COLO668 (cell line): ENCODE measurements at regions not wholly inside any gene's neighbourhood (a gene's known extent, or its start where the extent isn't known, plus 50 kb on each side); places are given as distances from the start of the nearest gene placed in this dataset.

Experiments used
- DNase-seq: peaks from one replicate; lab custom pipeline; 2025; ENCODE audit not compliant: unreplicated experiment; lab: John Stamatoyannopoulos, UW

- DNase-seq = no peak
These were observed 354.6 kb downstream of the ZSWIM6 start for GRCh38 chr5:61686491-61687257.

DNA sequence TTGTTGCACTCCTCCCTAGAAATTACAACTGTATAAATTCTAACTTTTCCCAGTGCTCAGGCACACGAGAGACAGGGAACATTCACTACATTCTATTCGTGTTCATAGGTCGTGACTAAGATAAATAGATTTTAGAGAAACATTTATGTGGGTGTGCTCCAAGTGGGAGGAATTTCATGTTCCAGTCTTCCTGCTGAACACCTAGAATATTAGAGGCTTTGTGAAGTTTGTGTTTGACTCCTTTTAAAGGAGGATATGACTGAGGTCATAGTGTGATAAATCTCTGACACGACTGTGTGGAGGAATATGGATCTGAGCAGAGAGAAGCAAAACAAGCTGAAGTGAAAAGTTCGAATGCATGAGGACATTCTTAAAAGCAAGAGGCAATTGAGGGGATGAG is 355.3 kb downstream of the ZSWIM6 start:
- no peak for DNase-seq

DNA sequence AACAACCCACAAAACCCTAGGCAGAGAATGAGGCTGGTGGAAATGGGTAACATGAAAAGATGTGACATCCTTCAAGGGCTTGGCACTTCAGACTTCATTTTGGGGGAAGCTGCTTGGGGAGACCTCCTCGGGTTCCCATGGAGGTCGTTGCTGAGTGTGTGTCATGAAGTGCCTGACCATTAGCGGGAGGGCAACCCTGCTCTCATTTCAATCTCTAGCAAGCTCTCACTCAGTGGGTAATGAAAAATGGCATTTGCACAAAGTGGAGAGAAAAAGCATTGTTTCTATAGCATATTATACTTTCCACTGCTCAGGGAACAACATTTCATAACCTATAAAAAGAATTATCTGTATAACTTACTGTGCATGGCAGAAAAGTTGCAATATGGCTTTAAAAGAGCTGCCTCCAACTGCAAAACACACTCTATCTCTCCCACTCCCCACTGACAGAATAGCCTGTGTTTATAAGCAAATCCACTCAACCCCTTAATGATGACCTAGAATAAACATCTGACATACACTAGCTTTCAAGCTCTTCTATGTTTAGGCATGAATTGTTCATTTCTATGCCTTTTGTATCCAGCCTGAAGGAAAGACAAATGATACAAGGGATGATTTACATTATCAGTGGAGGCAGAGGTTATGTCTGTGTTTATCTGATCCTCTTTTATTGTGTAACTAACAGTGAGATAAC is 357.2 kb downstream of the ZSWIM6 start:
- no peak for DNase-seq

DNA sequence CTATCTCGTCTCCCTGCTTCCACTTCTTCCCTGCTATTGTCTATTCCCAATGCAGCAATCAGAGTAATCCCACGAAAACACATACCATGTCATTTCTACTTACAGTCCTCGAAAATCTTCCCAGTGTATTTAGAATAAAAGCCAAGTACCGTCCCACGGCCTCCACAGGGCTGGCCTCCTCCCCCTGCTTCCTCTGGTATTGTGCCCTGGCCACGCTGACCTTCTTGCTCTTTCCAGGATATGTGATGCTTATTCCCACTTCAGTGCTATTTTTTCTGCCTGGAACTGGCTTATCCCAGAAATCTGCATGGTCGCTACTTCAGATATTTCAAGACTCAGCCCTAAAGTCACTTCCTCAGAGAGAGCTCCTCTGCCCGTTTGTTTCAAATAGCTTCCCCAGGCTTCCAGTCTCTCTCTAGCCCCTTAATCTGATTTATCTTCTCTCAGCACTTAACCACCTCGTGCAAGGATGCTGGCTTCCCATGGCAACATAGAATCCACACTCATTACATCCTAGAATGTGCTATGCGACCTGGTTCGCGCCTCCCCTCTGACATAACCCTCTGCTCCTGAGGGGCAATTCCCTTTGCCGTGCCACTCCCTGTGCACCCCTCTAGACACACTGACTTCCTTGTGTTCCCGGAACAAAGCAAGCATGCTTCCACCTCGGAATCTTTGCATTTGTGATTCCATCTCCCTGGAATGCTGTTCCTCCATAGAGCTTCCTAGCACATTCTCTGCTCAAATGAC is 365.9 kb downstream of the ZSWIM6 start:
- no peak for DNase-seq

GRCh38 chr5:61701877-61702602 is 370.0 kb downstream of the ZSWIM6 start:
- DNase-seq = no peak

DNA sequence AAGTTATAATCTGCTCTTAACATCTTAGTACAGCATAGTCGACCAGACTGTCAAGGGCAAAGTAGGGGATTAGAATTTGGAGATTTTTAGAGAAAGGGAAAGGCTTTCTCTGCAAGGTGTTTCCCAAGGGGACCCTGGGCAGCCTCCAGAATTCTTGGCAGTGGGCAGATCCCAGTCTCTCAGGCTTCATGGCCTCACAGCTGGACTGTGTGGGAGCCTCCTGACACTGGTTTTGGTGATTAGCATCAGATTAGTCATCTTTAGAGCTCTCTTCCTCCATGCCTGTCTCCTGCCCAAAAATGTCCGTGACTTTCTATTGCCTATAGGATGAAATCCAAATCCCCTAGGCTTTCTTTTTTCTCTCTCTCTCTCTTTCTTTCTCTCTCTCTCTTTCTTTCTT is 370.7 kb downstream of the ZSWIM6 start:
- no peak for DNase-seq

DNA sequence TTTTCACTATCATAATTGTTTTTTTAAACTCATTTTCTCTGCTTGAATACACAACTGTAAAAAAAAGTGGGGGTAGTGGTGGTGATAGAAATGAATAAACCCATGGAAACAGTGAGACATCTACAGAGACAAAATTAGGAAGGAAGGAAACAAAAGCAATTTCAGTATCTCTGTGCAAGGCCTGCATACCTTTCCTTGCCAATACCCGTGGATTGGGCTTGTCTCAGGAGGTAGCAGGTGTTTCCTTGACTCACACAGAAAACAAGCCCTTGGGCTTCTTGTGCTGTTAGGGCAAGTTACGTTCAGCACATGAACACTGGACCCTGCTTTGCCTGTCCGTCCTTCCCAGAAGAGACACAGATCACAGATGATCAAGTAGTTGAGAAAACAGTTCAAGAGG is 372.2 kb downstream of the ZSWIM6 start:
- DNase-seq = no peak

DNA sequence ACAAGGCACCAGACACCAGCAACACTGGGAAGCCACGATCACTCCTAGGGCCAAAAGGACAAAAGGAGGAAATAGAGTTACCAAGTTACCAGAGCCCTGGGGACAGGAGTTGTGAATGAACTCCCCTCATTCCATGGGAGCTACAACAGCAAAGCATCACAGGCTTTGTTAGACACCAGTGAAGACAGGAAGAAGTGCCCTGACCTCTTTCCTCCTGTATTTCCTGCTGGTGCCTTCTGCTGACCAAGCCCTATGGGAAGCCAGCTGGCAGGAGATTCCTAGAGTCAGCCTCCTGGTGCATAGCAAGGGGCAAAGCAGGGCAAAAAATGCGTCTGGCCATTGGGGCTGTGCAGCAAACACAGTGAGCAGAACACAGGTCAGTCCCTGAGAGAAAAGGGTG is 374.7 kb downstream of the ZSWIM6 start:
- no peak for DNase-seq

- DNase-seq = no peak
These were observed 387.1 kb downstream of the ZSWIM6 start for GRCh38 chr5:61719124-61719523.

- no peak for DNase-seq
These were observed 388.8 kb downstream of the ZSWIM6 start for GRCh38 chr5:61720829-61721228.

DNA sequence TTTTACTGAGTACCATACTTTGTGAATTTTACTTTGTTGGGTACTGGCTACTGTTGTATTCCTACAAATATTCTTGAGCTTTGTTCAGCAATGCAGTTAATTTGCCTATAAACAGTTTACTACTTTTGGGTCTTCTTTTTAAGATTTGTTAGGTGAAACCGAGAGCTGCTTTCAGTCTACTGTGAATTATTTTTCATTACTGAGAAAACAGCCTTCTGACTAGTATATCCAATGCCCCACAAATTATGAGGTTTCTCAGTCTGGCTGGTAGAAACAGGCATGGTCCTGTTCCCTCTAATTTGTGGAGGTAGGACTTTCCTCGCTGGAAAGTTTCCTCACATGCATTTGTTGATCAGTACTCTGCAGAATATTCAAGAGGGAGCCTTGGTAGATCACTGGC is 392.0 kb downstream of the ZSWIM6 start:
- DNase-seq = no peak

DNA sequence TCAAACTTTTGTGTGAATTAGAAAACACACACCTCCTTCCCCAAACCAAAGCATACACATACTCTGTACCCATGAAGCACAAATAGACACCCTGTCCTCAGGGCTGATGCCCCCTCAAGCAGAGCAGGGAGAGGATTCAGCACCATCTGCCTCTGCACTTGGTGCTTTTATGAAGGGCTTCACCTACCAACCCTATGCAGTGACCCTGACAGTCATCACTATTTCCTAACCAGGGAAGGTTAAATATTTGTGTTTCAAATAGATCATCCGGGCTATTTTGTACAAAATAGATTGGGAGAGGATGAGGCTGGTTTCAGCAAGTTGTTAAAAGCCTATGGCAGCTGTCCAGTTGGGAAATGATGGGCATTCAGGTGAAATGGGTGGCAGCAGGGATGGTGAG is 396.2 kb downstream of the ZSWIM6 start:
- no peak for DNase-seq

- DNase-seq = no peak
These were observed 398.8 kb downstream of the ZSWIM6 start for GRCh38 chr5:61730866-61731265.

GRCh38 chr5:61731267-61731945 is 399.3 kb downstream of the ZSWIM6 start:
- DNase-seq = no peak

GRCh38 chr5:61731946-61732314 is 399.9 kb downstream of the ZSWIM6 start:
- DNase-seq = no peak

DNA sequence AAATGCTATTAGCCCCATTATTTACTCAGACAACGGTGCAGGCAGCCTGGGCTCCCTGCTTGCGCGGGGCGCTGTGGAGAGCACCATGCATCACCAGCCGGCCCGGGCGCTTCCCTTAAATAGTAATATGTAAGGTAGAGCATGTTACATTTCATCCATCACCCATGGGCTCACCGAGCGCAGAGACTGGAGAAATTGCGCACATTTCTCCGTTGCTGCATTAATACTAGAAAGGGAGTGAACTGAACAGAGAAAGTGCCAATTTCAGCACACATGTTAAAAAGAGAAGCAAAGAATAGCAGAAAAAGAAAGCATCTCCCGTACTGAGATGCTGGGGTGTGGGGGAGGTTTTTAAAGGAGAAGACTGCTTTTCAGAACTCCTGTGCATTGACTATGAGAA is 400.3 kb downstream of the ZSWIM6 start:
- no peak for DNase-seq

DNA sequence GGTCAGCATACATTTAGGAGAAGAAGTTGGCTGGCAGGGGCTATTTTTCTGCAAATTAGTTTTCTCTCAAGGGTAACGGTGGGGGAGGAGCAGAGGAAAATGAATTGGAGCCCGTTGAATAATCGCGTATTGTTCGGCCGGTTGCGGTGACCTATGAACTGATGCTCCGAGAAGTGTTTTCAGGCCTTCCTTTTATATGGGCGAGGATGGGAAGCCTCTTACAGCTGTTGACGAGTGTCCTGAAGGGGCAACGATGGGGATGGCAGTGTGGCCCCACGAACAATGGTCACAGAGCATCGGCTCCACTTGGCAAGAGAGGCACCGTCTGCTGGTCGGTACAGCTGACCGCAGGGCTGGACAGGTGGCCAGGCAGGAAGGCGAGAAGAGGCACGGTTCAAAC is 400.7 kb downstream of the ZSWIM6 start:
- no peak for DNase-seq

- DNase-seq = no peak
These were observed 401.9 kb downstream of the ZSWIM6 start for GRCh38 chr5:61734001-61734400.

DNA sequence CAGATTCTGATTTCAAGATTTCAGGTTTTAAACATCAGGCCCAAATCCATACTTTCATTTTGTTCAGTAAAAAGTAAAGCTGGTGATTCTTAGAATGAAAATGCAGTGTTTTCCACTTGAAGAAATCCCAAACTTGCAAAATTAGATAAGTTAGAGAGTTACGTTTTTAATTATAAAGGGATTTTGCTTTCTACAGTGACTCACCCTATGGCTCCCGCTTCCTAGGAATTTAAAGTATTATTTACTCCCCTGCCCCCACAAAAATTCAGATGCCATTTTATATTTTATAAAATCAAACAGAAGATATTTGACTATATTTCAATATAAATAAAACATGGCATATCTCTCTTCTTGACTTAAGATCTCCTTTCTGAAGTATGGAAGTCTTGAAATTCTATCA is 402.9 kb downstream of the ZSWIM6 start:
- DNase-seq = no peak

DNA sequence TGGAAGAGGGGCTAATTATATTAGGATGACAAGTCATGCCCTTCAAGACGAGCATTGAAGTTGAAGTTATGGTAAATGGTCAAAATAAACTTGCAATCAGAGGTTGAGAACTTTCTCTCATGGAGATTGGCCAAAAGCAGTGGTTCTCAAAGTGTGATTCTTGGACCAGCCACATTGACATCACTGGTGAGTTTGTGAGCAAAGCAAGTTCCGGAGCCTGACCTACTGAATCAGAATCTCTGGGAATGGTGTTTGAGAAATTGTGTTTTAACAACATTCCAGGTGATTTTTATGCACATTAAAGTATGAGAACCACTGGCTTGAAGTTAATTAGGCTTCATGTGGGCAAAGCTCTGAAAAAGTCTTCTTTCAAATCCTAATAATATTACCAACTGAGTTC is 403.5 kb downstream of the ZSWIM6 start:
- DNase-seq = no peak

DNA sequence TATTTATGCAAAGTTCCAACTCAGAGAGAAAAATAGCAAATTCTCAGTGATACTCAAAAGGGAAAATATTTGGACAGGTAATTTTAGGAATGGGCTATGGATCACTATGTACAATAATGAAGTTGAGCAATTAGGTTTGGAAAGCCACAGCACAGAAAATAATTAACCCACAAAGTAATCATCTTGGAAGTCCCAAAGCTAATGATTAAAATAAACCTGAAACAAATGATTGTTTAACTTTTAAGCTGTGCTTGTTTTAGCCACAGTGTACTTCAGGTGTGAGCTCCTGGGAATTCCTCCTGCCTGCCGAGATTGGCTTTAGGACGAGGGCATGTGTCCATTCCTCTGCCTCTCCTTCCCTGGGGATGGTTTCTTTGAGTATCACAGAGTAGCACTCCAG is 403.9 kb downstream of the ZSWIM6 start:
- DNase-seq = no peak
